HCEC 1CT (cell line): ENCODE measurements at regions not wholly inside any gene's neighbourhood (a gene's known extent, or its start where the extent isn't known, plus 50 kb on each side); places are given as distances from the start of the nearest gene placed in this dataset.

Experiments used
- DNase-seq: peaks from one replicate; pipeline ENCODE4 v3.0.0-alpha.2; 2017

- no peak for DNase-seq
Observed at GRCh38 chr6:163663575-163663974, 249.1 kb downstream of the QKI start.

- no peak for DNase-seq
Observed at GRCh38 chr6:163662604-163663225, 248.2 kb downstream of the QKI start.

DNA sequence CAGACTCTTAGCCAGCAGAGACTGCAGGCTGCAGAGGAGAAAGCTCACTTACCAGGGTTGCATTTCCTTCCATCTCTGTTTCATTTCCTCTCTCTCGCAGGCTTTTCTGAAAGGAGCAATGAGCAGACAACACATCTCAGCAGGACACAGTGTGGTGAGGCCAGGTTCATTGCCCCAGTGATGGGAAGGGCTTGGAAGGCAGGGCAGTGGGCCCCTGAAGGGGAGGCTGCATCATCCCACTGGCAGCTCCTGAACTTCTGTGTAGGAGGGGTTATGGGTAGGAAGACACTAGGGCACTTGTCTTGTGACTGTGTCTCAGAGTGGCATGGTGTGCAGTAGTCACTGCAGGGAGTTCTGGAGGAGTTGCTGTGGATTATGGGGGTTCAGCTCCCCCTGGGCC, 246.8 kb downstream of the QKI start:
- DNase-seq: no peak

GRCh38 chr6:163659803-163660202, 245.3 kb downstream of the QKI start:
- DNase-seq: no peak

DNA sequence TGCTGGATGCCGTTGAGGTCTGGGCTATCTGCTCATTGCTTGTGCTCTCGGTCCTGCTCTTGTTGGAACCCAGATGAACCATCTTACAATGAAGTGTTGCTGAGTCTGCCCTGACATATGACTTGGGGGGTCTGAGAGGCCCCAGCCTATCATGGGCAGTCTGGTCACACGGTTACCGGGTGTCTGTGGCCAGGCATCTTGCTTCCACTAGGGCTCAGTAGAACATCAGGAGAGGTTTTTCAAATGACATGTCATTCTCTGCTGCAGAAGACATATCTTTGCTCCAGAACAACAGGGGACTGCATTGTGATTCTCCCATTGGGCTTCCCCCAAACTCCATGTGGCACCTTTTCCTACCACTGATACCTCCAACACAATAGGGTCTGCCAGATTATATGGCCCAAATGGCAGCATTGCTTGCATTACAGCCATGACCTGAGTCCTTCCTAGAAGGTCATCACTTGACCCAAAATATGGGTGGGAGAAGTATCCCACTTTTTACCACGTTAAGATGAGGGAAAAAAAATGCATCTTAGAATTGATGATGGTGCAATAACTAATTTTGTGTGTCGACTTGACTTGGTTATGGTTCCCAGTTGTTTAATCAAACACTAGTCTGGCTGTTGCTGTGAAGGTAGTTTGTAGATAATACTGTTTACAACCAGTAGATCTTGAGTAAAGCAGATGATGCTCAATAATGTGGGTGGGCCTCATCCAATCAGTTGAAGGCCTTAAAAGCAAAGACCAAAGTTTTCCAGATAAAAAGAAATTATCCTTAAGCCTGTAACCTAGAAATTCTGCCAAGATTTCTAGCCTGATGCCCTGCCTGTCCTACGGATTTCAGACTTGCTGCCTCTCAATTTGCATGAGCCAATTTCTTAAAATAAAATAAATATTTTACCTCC, 241.0 kb downstream of the QKI start:
- DNase-seq: no peak

GRCh38 chr6:163651915-163652668, 237.6 kb downstream of the QKI start:
- DNase-seq: no peak

- no peak for DNase-seq
Observed at GRCh38 chr6:163651426-163651825, 236.9 kb downstream of the QKI start.

- DNase-seq: no peak
Observed at GRCh38 chr6:163648868-163649267, 234.3 kb downstream of the QKI start.

- no peak for DNase-seq
Observed at GRCh38 chr6:163647624-163648023, 233.1 kb downstream of the QKI start.

DNA sequence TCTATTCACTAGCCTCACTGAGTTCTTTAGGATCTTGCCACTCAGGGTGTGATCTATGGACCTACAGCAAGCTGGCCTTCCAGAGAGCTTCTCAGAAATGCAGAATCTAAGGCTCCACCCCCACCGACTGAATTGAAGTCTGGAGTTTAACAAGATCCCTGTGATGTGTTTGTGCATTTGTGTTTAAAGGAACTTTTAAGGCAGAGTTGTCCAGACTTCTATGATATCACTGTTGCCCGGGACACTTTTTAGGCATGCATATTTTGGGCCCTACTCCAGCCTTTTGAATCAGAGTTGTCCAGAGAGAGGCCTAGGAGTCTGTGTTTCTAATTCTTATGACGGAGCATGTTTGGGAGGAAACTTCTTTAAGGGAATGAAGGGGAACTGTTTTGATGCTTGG, 232.3 kb downstream of the QKI start:
- DNase-seq: no peak

- DNase-seq: no peak
Observed at GRCh38 chr6:163646133-163646532, 231.6 kb downstream of the QKI start.

DNA sequence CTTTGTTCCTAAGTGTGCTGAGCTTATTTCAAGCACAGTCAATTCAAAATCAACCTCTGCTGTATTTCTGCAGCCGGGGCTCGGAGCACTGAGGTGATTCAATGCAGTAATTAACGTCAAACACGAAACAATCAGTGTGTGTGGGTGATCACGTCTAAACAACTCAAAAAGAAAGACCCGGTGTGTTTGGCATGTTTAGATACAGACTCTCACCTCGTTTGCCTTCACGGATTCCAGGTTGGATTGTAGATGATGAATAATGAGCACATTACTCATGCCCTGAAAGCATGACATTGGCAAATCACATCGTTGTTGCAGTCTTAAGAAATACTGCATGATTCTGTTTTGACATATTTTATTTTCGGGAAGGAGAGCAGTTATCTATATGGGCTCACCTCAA, 231.0 kb downstream of the QKI start:
- DNase-seq: no peak

DNA sequence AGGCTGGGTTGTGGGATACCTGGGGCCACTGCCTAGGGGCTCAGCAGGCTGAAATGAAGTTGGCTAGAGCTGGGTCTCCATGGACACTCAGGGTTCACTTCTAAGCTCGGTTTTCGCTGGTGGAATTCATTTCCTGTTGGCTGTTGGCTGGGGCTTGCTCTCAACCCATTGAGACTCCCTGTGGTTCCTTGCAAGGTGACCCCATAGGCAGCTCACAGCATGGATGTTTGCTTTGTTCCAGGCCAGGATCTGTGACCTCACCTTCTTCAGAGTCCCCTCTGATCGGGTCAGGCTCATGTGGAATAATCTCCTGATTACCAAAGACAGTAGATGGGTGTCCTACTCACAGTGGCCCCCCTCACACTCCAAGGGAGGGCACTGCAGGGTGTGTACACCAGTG, 229.3 kb downstream of the QKI start:
- DNase-seq: no peak

GRCh38 chr6:163641706-163642105, 227.2 kb downstream of the QKI start:
- DNase-seq: no peak

DNA sequence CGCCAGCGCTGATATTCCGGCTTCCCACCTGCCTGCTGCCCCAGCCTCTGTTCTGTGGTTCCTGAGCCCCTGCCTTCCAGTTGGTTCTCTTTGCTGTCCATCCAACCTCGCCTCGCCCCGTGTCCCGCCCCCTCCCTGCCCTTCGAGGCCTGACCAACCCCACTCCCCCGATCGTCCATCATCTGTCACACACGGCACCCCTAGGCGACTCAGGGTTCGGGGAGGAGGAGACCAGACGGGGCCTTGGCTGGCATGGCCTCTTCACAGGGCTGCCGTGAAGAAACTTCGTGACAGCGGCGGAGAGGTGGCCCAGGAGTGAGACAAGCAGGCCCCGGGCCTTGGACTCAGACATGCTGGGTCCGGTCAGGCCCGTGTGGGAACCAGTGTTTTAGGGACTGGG, 226.1 kb downstream of the QKI start:
- DNase-seq: no peak

DNA sequence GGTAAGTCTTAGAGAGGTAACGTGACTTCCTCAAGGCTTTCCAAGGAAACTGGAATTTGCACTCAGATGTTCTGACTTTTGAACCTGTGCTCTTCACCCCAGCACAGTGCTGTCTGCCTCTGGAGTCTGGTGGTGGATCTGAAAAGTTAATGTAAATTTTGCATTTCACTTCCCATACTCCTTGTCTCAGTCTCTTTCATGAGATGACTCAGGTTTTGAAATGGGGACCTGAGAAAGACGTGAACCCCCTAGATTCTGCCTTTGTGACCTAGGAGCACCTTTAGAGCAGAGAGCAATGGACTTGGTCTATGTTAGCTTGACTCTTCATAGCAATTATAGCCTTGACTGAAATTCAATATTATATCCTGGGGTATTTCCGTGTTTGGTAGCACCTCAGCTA, 223.0 kb downstream of the QKI start:
- DNase-seq: no peak

DNA sequence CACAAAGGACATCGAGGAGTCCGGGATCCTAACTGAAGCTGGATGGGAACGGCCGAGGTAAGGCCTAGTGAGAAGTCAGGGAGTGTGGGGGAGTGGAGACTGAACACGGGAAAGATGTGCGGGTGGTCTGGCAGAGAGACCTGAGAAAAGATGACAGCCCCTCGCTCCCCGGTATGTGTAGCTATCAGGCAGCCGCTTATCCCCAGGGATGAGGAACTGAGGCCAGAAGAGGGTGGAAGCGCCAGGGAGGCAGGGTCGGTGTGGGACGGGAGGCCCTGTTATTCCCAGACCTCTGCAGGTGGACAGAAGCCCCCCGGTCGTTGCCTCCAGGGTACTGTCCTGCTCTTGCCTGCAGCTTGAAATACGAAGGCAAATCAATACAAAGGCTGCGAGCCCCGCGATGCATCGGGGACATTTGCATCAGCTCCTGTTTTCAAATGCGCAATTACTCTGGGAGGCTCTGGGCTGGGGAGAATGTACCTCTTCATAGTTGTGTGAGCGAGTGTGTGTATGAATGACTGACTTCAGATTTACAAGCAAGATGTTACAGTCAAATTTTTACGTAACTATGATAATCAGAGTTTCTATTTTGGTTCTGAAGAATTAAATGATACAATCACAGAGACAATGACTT, 221.3 kb downstream of the QKI start:
- no peak for DNase-seq

- DNase-seq: no peak
Observed at GRCh38 chr6:163635315-163635714, 220.8 kb downstream of the QKI start.

DNA sequence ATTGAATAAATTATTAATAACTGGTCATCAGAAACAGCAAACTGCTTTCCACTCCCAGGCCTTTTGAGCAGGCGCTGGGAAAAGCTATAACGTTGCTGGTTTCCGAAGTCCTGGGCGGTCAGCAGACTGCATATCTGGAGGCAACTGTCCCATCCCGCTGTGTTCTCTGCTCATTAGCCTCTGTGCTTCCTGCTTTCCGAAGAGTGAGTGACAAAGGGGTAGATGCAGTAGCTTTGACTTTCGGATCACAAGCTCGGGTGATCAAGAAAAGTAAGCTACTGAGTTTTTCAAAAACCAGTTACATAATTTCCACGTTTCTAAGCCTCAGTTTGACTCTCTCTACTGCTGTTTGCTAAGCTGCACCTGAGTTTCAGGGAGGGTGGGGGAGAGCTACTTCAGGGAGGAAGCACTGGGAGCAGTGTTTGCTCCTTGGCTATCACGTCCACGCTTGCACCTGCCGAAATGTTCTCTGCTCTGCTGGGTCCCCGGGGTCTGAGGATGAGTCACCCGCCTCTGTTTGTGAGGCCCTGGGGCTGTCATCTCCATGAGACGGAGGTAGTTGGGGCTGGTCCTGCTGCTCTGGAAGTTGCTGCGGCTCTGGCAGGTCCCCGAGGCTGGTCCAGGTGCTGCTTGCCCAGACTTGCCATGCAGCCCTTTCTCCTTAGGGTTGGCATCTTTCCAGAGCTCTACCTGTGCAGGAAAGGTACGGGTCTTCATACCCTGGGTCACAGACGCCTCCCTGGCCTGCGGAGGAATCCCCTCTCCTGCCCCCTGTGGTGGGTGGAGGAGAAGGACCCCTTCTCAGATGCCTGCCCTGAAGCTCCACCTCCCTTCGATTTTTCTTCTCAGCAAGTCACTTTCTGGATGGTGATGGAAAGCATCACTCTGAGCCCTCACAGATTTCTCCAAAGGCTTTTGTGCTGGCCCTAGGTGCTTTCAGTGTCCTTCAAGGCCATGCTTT, 220.0 kb downstream of the QKI start:
- DNase-seq: no peak

DNA sequence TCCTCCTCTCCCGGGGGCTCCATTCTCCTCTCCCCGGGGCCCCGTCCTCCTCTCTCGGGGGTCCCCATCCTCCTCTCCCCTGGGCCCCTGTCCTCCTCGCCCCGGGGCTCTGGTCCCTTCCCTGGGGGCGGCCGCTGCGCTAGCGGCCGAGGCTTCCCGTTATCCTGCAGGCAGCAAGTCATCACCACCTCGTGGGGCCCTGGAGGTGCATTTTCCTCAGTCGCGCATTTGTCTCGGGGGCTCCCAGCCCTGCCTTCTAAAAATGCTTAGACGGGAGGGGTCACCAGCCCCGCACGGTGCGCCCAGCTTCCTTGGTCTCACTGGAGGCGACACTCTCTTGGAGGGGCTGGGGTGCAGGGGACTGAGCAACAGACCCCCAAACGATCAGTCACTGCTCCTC, 216.5 kb downstream of the QKI start:
- no peak for DNase-seq

- DNase-seq: no peak
Observed at GRCh38 chr6:163630572-163630971, 216.1 kb downstream of the QKI start.

GRCh38 chr6:163630096-163630495, 215.6 kb downstream of the QKI start:
- no peak for DNase-seq
